SK-N-MC (cell line): ENCODE measurements at regions not wholly inside any gene's neighbourhood (a gene's known extent, or its start where the extent isn't known, plus 50 kb on each side); places are given as distances from the start of the nearest gene placed in this dataset.

Experiments used
- DNase-seq: peaks from one replicate; pipeline ENCODE4 v3.0.0-alpha.2; 2011; ENCODE audit warnings: low read depth, low spot score
- H3K27ac ChIP-seq: fragments of 200-600 bp; sonication (generic); 2 replicates; pipeline ENCODE4 v1.5.1; 2016; ENCODE audit warnings: mixed run types
- H3K36me3 ChIP-seq: fragments of 200-600 bp; sonication (generic); 2 replicates; pipeline ENCODE4 v1.6.1; 2017; ENCODE audit warnings: antibody characterized with exemption, low read length, mixed read lengths; ENCODE audit not compliant: insufficient read depth
- H3K4me3 ChIP-seq: fragments of 200-600 bp; sonication (generic); 2 replicates; pipeline ENCODE4 v1.5.1; 2016
- H3K9ac ChIP-seq: fragments of 200-600 bp; sonication (generic); 2 replicates; pipeline ENCODE4 v1.8.0; 2017; ENCODE audit warnings: mixed run types, mixed read lengths; ENCODE audit not compliant: insufficient read length
- H3K9me3 ChIP-seq: fragments of 200-600 bp; sonication (generic); 2 replicates; pipeline ENCODE4 v1.6.1; 2017; ENCODE audit warnings: low read depth, mild to moderate bottlenecking, antibody characterized with exemption, low read length, moderate library complexity, mixed read lengths
- EZH2 ChIP-seq: fragments of 200-600 bp; sonication (generic); IDR thresholded peaks from one replicate; pipeline ENCODE4 v1.6.1; 2017; ENCODE audit warnings: antibody characterized with exemption
- FOXP2 ChIP-seq: optimal IDR thresholded peaks from 2 replicates; pipeline ENCODE3; 2011; ENCODE audit warnings: mild to moderate bottlenecking, moderate library complexity; ENCODE audit not compliant: insufficient read depth; ENCODE audit errors: extremely low read length, control extremely low read depth
- POLR2AphosphoS5 ChIP-seq: IDR thresholded peaks from 2 replicates; pipeline ENCODE4 v1.6.1; 2012; ENCODE audit warnings: mild to moderate bottlenecking, low read depth, low read length, borderline replicate concordance

GRCh38 chr16:75929046-75929445 lies 202.8 kb upstream of the CPHXL start:
- no peak for DNase-seq
- H3K27ac ChIP-seq, result no peak overlapping the region
- TF ChIP-seq EZH2, result no peak
- TF ChIP-seq FOXP2, result no peak
- no peak for TF ChIP-seq POLR2AphosphoS5

GRCh38 chr16:75931043-75931442 lies 204.8 kb upstream of the CPHXL start:
- DNase-seq, result no peak
- Histone ChIP-seq H3K27ac (no peak overlapping the region), H3K36me3 (no peaks in the 10 kb centered on the region), H3K9ac (no peak overlapping the region), H3K9me3 (no peaks in the 10 kb centered on the region), H3K4me3 (no peak overlapping the region)
- TF ChIP-seq POLR2AphosphoS5, result no peak
- TF ChIP-seq FOXP2, result no peak
- no peak for TF ChIP-seq EZH2

More at GRCh38 chr16:75929046-75929445, 202.8 kb upstream of the CPHXL start:
- H3K9ac ChIP-seq, result no peak overlapping the region
- H3K4me3 ChIP-seq, result no peak overlapping the region
- H3K9me3 ChIP-seq, result no peaks in the 10 kb centered on the region
- no peaks in the 10 kb centered on the region for H3K36me3 ChIP-seq

GRCh38 chr16:75931970-75932369 lies 205.7 kb upstream of the CPHXL start:
- Histone ChIP-seq H3K9ac (no peak overlapping the region), H3K36me3 (no peaks in the 10 kb centered on the region), H3K9me3 (no peaks in the 10 kb centered on the region), H3K27ac (no peak overlapping the region), H3K4me3 (no peak overlapping the region)
- no peak for DNase-seq
- TF ChIP-seq FOXP2 (no peak), EZH2 (no peak), POLR2AphosphoS5 (no peak)

- Histone ChIP-seq H3K27ac (no peak overlapping the region), H3K9me3 (no peaks in the 10 kb centered on the region)
Observed at GRCh38 chr16:75938818-75939217, 212.5 kb upstream of the CPHXL start.

GRCh38 chr16:75942351-75942750 lies 216.1 kb upstream of the CPHXL start:
- TF ChIP-seq FOXP2 (no peak), EZH2 (no peak), POLR2AphosphoS5 (no peak)
- Histone ChIP-seq H3K9ac (no peak overlapping the region), H3K9me3 (no peaks in the 10 kb centered on the region), H3K4me3 (no peak overlapping the region), H3K27ac (no peak overlapping the region), H3K36me3 (no peaks in the 10 kb centered on the region)
- no peak for DNase-seq

More at GRCh38 chr16:75938818-75939217, 212.5 kb upstream of the CPHXL start:
- no peak overlapping the region for H3K9ac ChIP-seq
- no peak for DNase-seq
- no peak overlapping the region for H3K4me3 ChIP-seq
- H3K36me3 ChIP-seq, result no peaks in the 10 kb centered on the region
- TF ChIP-seq EZH2 (no peak), POLR2AphosphoS5 (no peak), FOXP2 (no peak)

- H3K9me3 ChIP-seq, result no peaks in the 10 kb centered on the region
- H3K4me3 ChIP-seq, result no peak overlapping the region
- no peak overlapping the region for H3K27ac ChIP-seq
- TF ChIP-seq FOXP2 (no peak), EZH2 (no peak), POLR2AphosphoS5 (no peak)
- H3K9ac ChIP-seq, result no peak overlapping the region
- H3K36me3 ChIP-seq, result no peaks in the 10 kb centered on the region
- no peak for DNase-seq
Observed at GRCh38 chr16:75942936-75943335, 216.6 kb upstream of the CPHXL start.

GRCh38 chr16:75943705-75944514 lies 217.6 kb upstream of the CPHXL start:
- Histone ChIP-seq H3K27ac (no peak overlapping the region), H3K36me3 (no peaks in the 10 kb centered on the region), H3K9ac (no peak overlapping the region), H3K9me3 (no peaks in the 10 kb centered on the region), H3K4me3 (no peak overlapping the region)
- DNase-seq, result no peak
- no peak for TF ChIP-seq POLR2AphosphoS5
- TF ChIP-seq FOXP2, result no peak
- no peak for TF ChIP-seq EZH2

- Histone ChIP-seq H3K9me3 (no peaks in the 10 kb centered on the region), H3K9ac (no peak overlapping the region), H3K27ac (no peak overlapping the region), H3K4me3 (no peak overlapping the region), H3K36me3 (no peaks in the 10 kb centered on the region)
- DNase-seq, result no peak
- TF ChIP-seq FOXP2, result no peak
- TF ChIP-seq EZH2, result no peak
- TF ChIP-seq POLR2AphosphoS5, result no peak
Observed at GRCh38 chr16:75945916-75946457, 219.7 kb upstream of the CPHXL start.
